ENCODE measurements at regions not wholly inside any gene's neighbourhood (a gene's known extent, or its start where the extent isn't known, plus 50 kb on each side); places are given as distances from the start of the nearest gene placed in this dataset.

DNA sequence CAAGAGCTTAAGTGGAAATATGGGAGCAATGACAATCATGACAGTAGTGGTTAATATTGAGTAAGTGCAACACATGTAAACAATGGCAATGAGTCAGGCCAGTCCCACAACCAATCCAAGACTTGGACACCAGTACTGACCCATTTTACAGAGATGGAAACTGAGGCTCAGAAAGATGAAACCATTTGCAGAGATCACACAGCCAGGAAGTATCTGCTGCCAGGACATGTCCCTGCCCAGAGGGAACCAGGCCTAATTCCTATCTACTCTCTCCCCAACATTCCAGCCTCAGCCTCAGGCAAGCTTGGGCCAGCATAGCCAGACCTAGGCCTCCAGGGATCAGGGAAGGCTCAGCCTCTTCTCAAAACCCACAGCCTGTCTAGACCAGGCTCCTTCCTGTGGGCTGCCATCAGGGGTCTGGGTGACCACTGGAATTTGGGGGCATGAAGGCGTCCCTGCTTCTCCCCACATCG lies 395.1 kb downstream of the MN1 start:
- no peak for DNase-seq (ENCODE audit: low read depth in 1 of 2, low spot score in 1 of 2)
- in situ Hi-C loops (cut with HindIII; ENCODE audit: low pct_unique_long_range_greater_than_20kb, low sequenced_read_pairs) = no loop called here
- no peak for TF ChIP-seq JUND (IDR thresholded peaks at IDR 0.05; ENCODE audit: low read depth)

GRCh38 chr22:27407369-27407985 lies 394.1 kb downstream of the MN1 start:
- TF ChIP-seq JUND (IDR thresholded peaks at IDR 0.05; ENCODE audit: low read depth) = no peak
- in situ Hi-C loops (cut with HindIII; ENCODE audit: low pct_unique_long_range_greater_than_20kb, low sequenced_read_pairs) = no loop called here
- no peak for DNase-seq (ENCODE audit: low read depth in 1 of 2, low spot score in 1 of 2)

DNA sequence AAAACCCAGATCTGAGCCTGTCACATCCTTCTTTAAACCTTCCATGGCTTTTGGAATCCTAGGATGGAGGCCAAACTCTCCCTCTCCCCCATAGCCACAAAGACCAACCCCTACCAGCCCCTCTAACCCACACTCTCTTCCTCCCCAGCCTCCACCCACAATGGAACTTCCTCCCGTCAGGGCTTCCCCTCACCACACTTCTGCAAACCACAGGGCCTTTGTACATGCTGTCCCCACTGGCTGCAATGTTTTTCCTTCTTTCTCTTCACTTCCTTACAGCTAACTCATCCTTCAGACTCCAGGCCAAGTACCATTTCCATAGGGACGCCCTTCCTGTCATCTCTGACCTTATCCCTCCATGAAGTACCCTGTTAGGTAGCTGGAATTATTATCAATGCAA lies 393.5 kb downstream of the MN1 start:
- TF ChIP-seq JUND (IDR thresholded peaks at IDR 0.05; ENCODE audit: low read depth) = no peak
- in situ Hi-C loops (cut with HindIII; ENCODE audit: low pct_unique_long_range_greater_than_20kb, low sequenced_read_pairs) = no loop called here
- no peak for DNase-seq (ENCODE audit: low read depth in 1 of 2, low spot score in 1 of 2)

GRCh38 chr22:27409299-27409698 lies 392.3 kb downstream of the MN1 start:
- in situ Hi-C loops (cut with HindIII; ENCODE audit: low pct_unique_long_range_greater_than_20kb, low sequenced_read_pairs) = no loop called here
- peak in 1 of 2 experiments; percentile 38 for DNase-seq (ENCODE audit: low read depth in 1 of 2, low spot score in 1 of 2)
- no peak for TF ChIP-seq JUND (IDR thresholded peaks at IDR 0.05; ENCODE audit: low read depth)

DNA sequence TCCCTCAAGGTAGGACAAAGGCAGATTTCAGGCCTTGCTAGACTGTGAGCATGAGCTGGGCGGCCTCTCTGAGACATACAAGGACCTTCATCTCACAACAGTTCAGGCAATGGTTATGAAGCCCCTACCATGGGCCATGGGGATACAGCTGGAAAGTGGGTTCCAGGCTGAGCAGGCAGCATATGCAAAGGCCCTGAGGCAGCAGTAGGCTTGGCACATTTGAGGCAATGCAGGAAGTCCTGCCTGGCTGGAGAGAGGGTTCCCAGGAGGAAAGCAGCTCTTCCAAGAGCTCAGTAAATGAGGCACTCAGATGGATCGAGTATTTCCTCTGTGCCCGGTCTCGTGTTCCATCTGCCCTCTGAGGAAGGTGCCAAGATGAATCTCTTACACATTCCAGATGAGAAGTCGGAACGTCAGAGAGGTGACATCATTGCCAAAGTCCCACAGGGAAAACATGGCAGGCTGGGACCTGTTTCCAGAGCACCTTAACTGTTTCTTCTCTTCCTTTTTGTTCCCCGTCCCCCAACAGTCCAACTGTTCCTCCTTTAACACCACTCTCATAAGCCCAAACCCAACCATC lies 388.6 kb downstream of the MN1 start:
- in situ Hi-C loops (cut with HindIII; ENCODE audit: low pct_unique_long_range_greater_than_20kb, low sequenced_read_pairs) = no loop called here
- DNase-seq (ENCODE audit: low read depth in 1 of 2, low spot score in 1 of 2) = no peak
- no peak for TF ChIP-seq JUND (IDR thresholded peaks at IDR 0.05; ENCODE audit: low read depth)

GRCh38 chr22:27413702-27414101 lies 387.9 kb downstream of the MN1 start:
- in situ Hi-C loops (cut with HindIII; ENCODE audit: low pct_unique_long_range_greater_than_20kb, low sequenced_read_pairs) = no loop called here
- no peak for TF ChIP-seq JUND (IDR thresholded peaks at IDR 0.05; ENCODE audit: low read depth)
- DNase-seq (ENCODE audit: low read depth in 1 of 2, low spot score in 1 of 2) = no peak

DNA sequence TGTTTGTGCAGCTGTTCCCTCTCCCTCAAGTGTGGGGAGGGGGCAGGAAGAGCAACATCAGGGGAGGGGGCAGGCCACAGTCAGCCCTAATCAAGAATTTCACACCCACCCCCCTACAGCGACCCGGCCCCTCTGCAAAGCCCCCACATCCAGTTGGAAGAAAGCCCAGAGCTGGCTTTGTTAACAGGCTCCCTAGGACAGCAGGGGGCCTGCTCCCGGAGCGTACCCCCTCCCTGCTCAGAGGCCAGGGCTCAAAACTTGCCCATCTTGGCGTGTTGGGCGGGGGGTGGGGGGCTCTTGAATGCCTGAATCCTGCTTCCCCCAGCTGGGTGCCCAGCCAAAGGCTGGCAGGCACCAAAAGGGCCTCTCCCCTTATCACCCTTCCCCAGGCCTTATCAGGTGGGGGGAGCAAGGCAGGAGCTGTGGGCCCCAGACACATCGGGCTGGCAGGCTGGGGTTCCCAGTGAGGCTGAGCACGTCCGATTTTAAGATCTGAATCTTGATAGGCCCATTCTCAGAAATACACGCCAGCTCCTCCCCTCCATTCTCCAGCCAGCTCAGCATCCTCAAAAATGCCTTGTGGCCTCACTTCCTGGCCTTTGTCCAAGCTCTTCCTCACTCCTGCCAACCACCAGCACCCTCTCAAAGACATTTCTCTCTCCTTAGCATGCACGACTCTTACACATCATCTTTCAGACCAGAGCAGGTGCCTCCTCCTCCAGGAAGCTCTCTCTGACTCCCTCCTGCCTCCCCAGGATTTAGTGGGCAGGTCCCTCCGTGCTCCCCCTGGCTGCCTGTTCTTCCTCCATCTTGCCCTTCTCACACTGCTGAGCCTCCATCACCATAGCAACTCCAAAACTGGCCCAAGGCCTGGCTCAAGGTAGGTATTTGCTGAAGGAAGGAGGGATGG lies 384.8 kb downstream of the MN1 start:
- no peak for TF ChIP-seq JUND (IDR thresholded peaks at IDR 0.05; ENCODE audit: low read depth)
- in situ Hi-C loops (cut with HindIII; ENCODE audit: low pct_unique_long_range_greater_than_20kb, low sequenced_read_pairs) = no loop called here
- peak in 1 of 2 experiments; percentile 76 for DNase-seq (ENCODE audit: low read depth in 1 of 2, low spot score in 1 of 2)

GRCh38 chr22:27417421-27417814 lies 384.1 kb downstream of the MN1 start:
- no peak for DNase-seq (ENCODE audit: low read depth in 1 of 2, low spot score in 1 of 2)
- TF ChIP-seq JUND (IDR thresholded peaks at IDR 0.05; ENCODE audit: low read depth) = no peak
- in situ Hi-C loops (cut with HindIII; ENCODE audit: low pct_unique_long_range_greater_than_20kb, low sequenced_read_pairs) = no loop called here

- in situ Hi-C loops (cut with HindIII; ENCODE audit: low pct_unique_long_range_greater_than_20kb, low sequenced_read_pairs) = no loop called here
- DNase-seq (ENCODE audit: low read depth in 1 of 2, low spot score in 1 of 2) = no peak
- TF ChIP-seq JUND (IDR thresholded peaks at IDR 0.05; ENCODE audit: low read depth) = no peak
Observed at GRCh38 chr22:27418261-27418660, 383.3 kb downstream of the MN1 start.

DNA sequence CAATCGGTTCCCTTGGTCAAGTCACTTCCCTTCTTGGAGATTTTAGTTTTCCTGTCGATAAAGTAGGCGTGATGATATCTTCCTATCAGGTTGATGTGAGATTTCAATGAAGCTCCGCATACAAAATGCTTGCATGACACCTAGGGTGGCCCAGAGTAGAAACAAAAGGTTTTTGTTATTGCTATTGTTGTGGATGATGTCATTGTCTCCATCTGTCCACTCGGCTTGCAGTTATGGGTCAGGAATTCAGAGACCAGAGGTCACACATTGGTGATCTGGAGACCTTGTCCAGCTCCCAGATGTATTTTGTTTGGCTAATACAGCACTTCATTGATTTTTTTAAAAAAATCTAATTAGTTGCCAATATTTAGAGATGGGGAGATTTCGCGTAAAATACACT lies 382.1 kb downstream of the MN1 start:
- DNase-seq (ENCODE audit: low read depth in 1 of 2, low spot score in 1 of 2) = no peak
- no peak for TF ChIP-seq JUND (IDR thresholded peaks at IDR 0.05; ENCODE audit: low read depth)
- in situ Hi-C loops (cut with HindIII; ENCODE audit: low pct_unique_long_range_greater_than_20kb, low sequenced_read_pairs) = no loop called here

- DNase-seq (ENCODE audit: low read depth in 1 of 2, low spot score in 1 of 2) = peak in 1 of 2 experiments; percentile 36
- in situ Hi-C loops (cut with HindIII; ENCODE audit: low pct_unique_long_range_greater_than_20kb, low sequenced_read_pairs) = no loop called here
- no peak for TF ChIP-seq JUND (IDR thresholded peaks at IDR 0.05; ENCODE audit: low read depth)
Observed at GRCh38 chr22:27420195-27420816, 381.2 kb downstream of the MN1 start.

DNA sequence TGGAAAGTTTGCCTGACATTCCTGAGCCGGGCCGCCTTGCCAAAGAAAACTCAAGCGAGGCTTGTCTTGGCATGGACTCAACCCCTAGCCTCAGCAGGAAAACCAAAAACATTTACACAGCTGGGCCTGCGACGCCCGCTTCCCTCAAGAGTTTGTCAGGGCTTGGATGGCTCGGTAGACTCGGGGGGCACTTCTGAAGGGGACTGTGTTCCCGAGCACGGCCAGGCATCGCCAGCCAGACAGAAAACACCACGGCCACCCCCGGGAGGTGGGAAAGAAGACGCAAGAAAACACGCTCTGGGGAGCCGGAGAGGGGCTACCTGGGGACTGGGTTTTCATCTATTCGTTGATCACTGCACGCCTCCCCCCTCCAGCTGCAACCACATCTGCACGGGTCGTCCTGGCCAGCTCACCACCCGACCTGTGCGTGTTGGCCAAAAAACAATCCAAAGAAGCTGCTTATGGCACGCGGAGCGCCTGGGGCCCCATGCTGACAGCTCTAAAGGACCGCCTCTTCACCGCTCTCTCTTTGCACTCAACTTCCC lies 380.7 kb downstream of the MN1 start:
- in situ Hi-C loops (cut with HindIII; ENCODE audit: low pct_unique_long_range_greater_than_20kb, low sequenced_read_pairs) = no loop called here
- 0 out of 2 replicates have a peak, but pooled peaks have one; percentile 34 for TF ChIP-seq JUND (IDR thresholded peaks at IDR 0.05; ENCODE audit: low read depth)
- peak; percentile 33 to 94 for DNase-seq (ENCODE audit: low read depth in 1 of 2, low spot score in 1 of 2)
